ENCODE measurements at regions not wholly inside any gene's neighbourhood (a gene's known extent, or its start where the extent isn't known, plus 50 kb on each side); places are given as distances from the start of the nearest gene placed in this dataset.

GRCh38 chr4:113840861-113841260 is 79.3 kb upstream of the CAMK2D start:
- peaks cover 22% of the 10 kb centered on the region for H3F3A ChIP-seq (ENCODE audit: insufficient read depth)
- no peak overlapping the region for H3K9ac ChIP-seq
- DNase-seq = no peak
- no peaks in the 10 kb centered on the region for H3K27me3 ChIP-seq (replicated peaks; ENCODE audit: insufficient read depth)
- no peaks in the 10 kb centered on the region for H3K36me3 ChIP-seq (ENCODE audit: low read depth)
- H3K4me3 ChIP-seq = no peak overlapping the region
- H3K4me1 ChIP-seq (ENCODE audit: insufficient read depth) = peaks cover 24% of the 10 kb centered on the region
- in situ Hi-C loops (cut with MboI) = no loop called here
- H3K79me2 ChIP-seq (ENCODE audit: insufficient read depth) = no peaks in the 10 kb centered on the region
- no peak overlapping the region for H2AFZ ChIP-seq
- no peaks in the 10 kb centered on the region for H3K9me3 ChIP-seq (ENCODE audit: low read depth)
- no peak for TF ChIP-seq EZH2phosphoT487 (IDR thresholded peaks at IDR 0.05; ENCODE audit: insufficient read depth, low read depth)
- TF ChIP-seq EZH2 (IDR thresholded peaks at IDR 0.05; ENCODE audit: insufficient read depth, poor library complexity, severe bottlenecking) = no peak
- WGBS, 2 experiments (ENCODE audit: low coverage in 1 of 2, low lambda C conversion rate in 2 of 2, missing lambda C conversion rate in 2 of 2) = 66% methylated on average over 2 of the region's 2 CpGs
- no peaks in the 10 kb centered on the region for H4K20me1 ChIP-seq (ENCODE audit: insufficient read depth)
- H3K9me2 ChIP-seq (ENCODE audit: insufficient read depth) = no peaks in the 10 kb centered on the region; the same call in 1 of the 2 replicates
- H3K27ac ChIP-seq = no peak overlapping the region
- no peak overlapping the region for H3K4me2 ChIP-seq (ENCODE audit: unreplicated experiment)

GRCh38 chr4:113838460-113838859 is 76.9 kb upstream of the CAMK2D start:
- in situ Hi-C loops (cut with MboI) = no loop called here
- 98% methylated on average over 2 of the region's 2 CpGs for WGBS, 2 experiments (ENCODE audit: low coverage in 1 of 2, low lambda C conversion rate in 2 of 2, missing lambda C conversion rate in 2 of 2)
- peak overlapping the region; percentile 78; the same call in 1 of the 2 replicates for H3K27ac ChIP-seq

DNA sequence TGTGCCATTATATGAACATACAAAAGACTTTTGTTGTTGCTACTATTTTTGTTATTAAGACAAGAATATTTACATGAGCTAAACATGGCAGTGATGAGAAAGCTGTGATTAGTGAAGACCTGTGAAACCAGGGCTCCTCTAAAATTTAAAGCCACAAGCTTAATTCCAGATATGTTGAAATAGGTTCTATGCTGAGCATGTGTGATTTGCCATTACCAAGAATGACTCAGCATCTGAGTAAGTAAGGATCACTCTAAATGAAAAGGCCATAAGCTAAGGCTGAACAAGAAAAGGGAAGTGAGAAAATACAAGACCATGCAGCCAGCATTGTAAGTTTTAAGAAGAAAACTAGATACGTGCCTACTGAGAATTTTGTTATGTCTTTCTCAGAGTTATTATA is 75.9 kb upstream of the CAMK2D start:
- H2AFZ ChIP-seq = peak overlapping the region; percentile 87
- no peak for TF ChIP-seq EZH2 (IDR thresholded peaks at IDR 0.05; ENCODE audit: insufficient read depth, poor library complexity, severe bottlenecking)
- TF ChIP-seq EZH2phosphoT487 (IDR thresholded peaks at IDR 0.05; ENCODE audit: insufficient read depth, low read depth) = no peak
- 0 to 11% methylated on average over 1 of the region's 1 CpG for WGBS, 2 experiments (ENCODE audit: low coverage in 1 of 2, low lambda C conversion rate in 2 of 2, missing lambda C conversion rate in 2 of 2)

More at GRCh38 chr4:113838460-113838859, 76.9 kb upstream of the CAMK2D start:
- no peaks in the 10 kb centered on the region for H3K9me2 ChIP-seq (ENCODE audit: insufficient read depth)
- no peaks in the 10 kb centered on the region for H3K27me3 ChIP-seq (replicated peaks; ENCODE audit: insufficient read depth)
- no peaks in the 10 kb centered on the region for H3K79me2 ChIP-seq (ENCODE audit: insufficient read depth)
- no peak overlapping the region for H3K9ac ChIP-seq
- no peak overlapping the region for H2AFZ ChIP-seq
- H3K9me3 ChIP-seq (ENCODE audit: low read depth) = no peaks in the 10 kb centered on the region
- no peaks in the 10 kb centered on the region for H3K36me3 ChIP-seq (ENCODE audit: low read depth)
- H3F3A ChIP-seq (ENCODE audit: insufficient read depth) = peaks cover 33% of the 10 kb centered on the region
- no peaks in the 10 kb centered on the region for H4K20me1 ChIP-seq (ENCODE audit: insufficient read depth)
- H3K4me3 ChIP-seq = no peak overlapping the region
- no peak for TF ChIP-seq EZH2phosphoT487 (IDR thresholded peaks at IDR 0.05; ENCODE audit: insufficient read depth, low read depth)
- no peak for TF ChIP-seq EZH2 (IDR thresholded peaks at IDR 0.05; ENCODE audit: insufficient read depth, poor library complexity, severe bottlenecking)
- DNase-seq = no peak
- H3K4me2 ChIP-seq (ENCODE audit: unreplicated experiment) = no peak overlapping the region
- H3K4me1 ChIP-seq (ENCODE audit: insufficient read depth) = peaks cover 43% of the 10 kb centered on the region

GRCh38 chr4:113835005-113835404 is 73.5 kb upstream of the CAMK2D start:
- H3K9ac ChIP-seq = no peak overlapping the region
- H3K4me3 ChIP-seq = no peak overlapping the region
- 9 to 14% methylated on average over 1 of the region's 1 CpG for WGBS, 2 experiments (ENCODE audit: low coverage in 1 of 2, low lambda C conversion rate in 2 of 2, missing lambda C conversion rate in 2 of 2)
- peaks cover 33% of the 10 kb centered on the region for H3F3A ChIP-seq (ENCODE audit: insufficient read depth)
- in situ Hi-C loops (cut with MboI) = no loop called here
- no peaks in the 10 kb centered on the region for H3K79me2 ChIP-seq (ENCODE audit: insufficient read depth)
- peak; percentile 81 for DNase-seq
- no peak for TF ChIP-seq EZH2phosphoT487 (IDR thresholded peaks at IDR 0.05; ENCODE audit: insufficient read depth, low read depth)
- H4K20me1 ChIP-seq (ENCODE audit: insufficient read depth) = no peaks in the 10 kb centered on the region
- no peaks in the 10 kb centered on the region for H3K36me3 ChIP-seq (ENCODE audit: low read depth)
- no peaks in the 10 kb centered on the region for H3K27me3 ChIP-seq (replicated peaks; ENCODE audit: insufficient read depth)
- H3K9me2 ChIP-seq (ENCODE audit: insufficient read depth) = 0 out of 2 replicates have a peak, but pooled peaks cover 5% of the 10 kb centered on the region
- no peak overlapping the region for H2AFZ ChIP-seq
- peaks cover 43% of the 10 kb centered on the region for H3K4me1 ChIP-seq (ENCODE audit: insufficient read depth)
- peak overlapping the region; percentile 54 for H3K4me2 ChIP-seq (ENCODE audit: unreplicated experiment)
- H3K27ac ChIP-seq = peak overlapping the region; percentile 45
- no peaks in the 10 kb centered on the region for H3K9me3 ChIP-seq (ENCODE audit: low read depth)

More for the DNA sequence above, 75.9 kb upstream of the CAMK2D start:
- in situ Hi-C loops (cut with MboI) = no loop called here
- H3K9me2 ChIP-seq (ENCODE audit: insufficient read depth) = 0 out of 2 replicates have a peak, but pooled peaks cover 1% of the 10 kb centered on the region
- peak; percentile 94 for DNase-seq
- H3K9me3 ChIP-seq (ENCODE audit: low read depth) = no peaks in the 10 kb centered on the region
- peak overlapping the region; percentile 57 for H3K4me2 ChIP-seq (ENCODE audit: unreplicated experiment)
- H3K4me1 ChIP-seq (ENCODE audit: insufficient read depth) = peaks cover 43% of the 10 kb centered on the region
- no peaks in the 10 kb centered on the region for H3K27me3 ChIP-seq (replicated peaks; ENCODE audit: insufficient read depth)
- H3K79me2 ChIP-seq (ENCODE audit: insufficient read depth) = no peaks in the 10 kb centered on the region
- peaks cover 33% of the 10 kb centered on the region for H3F3A ChIP-seq (ENCODE audit: insufficient read depth)
- H3K36me3 ChIP-seq (ENCODE audit: low read depth) = no peaks in the 10 kb centered on the region
- H3K27ac ChIP-seq = peak overlapping the region; percentile 78
- peak overlapping the region; percentile 45 for H3K9ac ChIP-seq
- H3K4me3 ChIP-seq = peak overlapping the region; percentile 21; the same call in 1 of the 2 replicates
- no peaks in the 10 kb centered on the region for H4K20me1 ChIP-seq (ENCODE audit: insufficient read depth)

DNA sequence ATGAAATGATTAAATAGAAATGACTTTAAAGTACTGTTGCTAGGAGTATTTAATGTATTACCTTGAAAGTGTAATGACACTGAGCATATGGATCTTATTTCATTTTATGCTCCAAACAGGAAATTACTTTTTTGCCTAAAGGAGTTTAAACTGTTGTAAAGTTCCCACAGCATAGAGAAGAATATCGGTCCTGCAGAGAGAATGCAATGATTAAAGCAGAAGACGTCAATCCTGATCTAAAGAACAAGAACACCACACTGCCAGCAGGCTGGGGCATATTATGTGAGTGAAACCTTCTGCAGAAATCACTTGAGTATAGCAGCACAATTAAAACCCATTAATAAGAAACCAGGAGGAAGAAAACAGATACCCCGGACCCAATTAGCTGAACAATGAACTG is 72.8 kb upstream of the CAMK2D start:
- H3F3A ChIP-seq (ENCODE audit: insufficient read depth) = peaks cover 33% of the 10 kb centered on the region
- no peaks in the 10 kb centered on the region for H4K20me1 ChIP-seq (ENCODE audit: insufficient read depth)
- no peak overlapping the region for H3K4me3 ChIP-seq
- peaks cover 43% of the 10 kb centered on the region for H3K4me1 ChIP-seq (ENCODE audit: insufficient read depth)
- H3K4me2 ChIP-seq (ENCODE audit: unreplicated experiment) = peak overlapping the region; percentile 54
- no peak overlapping the region for H2AFZ ChIP-seq
- in situ Hi-C loops (cut with MboI) = no loop called here
- DNase-seq = no peak
- TF ChIP-seq EZH2 (IDR thresholded peaks at IDR 0.05; ENCODE audit: insufficient read depth, poor library complexity, severe bottlenecking) (no peak), EZH2phosphoT487 (IDR thresholded peaks at IDR 0.05; ENCODE audit: insufficient read depth, low read depth) (no peak)
- H3K27ac ChIP-seq = no peak overlapping the region
- H3K79me2 ChIP-seq (ENCODE audit: insufficient read depth) = no peaks in the 10 kb centered on the region
- 0 out of 2 replicates have a peak, but pooled peaks cover 5% of the 10 kb centered on the region for H3K9me2 ChIP-seq (ENCODE audit: insufficient read depth)
- no peak overlapping the region for H3K9ac ChIP-seq
- no peaks in the 10 kb centered on the region for H3K36me3 ChIP-seq (ENCODE audit: low read depth)
- H3K9me3 ChIP-seq (ENCODE audit: low read depth) = no peaks in the 10 kb centered on the region
- no peaks in the 10 kb centered on the region for H3K27me3 ChIP-seq (replicated peaks; ENCODE audit: insufficient read depth)
- 36 to 42% methylated on average over 3 of the region's 3 CpGs for WGBS, 2 experiments (ENCODE audit: low coverage in 1 of 2, low lambda C conversion rate in 2 of 2, missing lambda C conversion rate in 2 of 2)

Measured in GM23248 (cell line).